ENCODE measurements at regions not wholly inside any gene's neighbourhood (a gene's known extent, or its start where the extent isn't known, plus 50 kb on each side); places are given as distances from the start of the nearest gene placed in this dataset.

DNA sequence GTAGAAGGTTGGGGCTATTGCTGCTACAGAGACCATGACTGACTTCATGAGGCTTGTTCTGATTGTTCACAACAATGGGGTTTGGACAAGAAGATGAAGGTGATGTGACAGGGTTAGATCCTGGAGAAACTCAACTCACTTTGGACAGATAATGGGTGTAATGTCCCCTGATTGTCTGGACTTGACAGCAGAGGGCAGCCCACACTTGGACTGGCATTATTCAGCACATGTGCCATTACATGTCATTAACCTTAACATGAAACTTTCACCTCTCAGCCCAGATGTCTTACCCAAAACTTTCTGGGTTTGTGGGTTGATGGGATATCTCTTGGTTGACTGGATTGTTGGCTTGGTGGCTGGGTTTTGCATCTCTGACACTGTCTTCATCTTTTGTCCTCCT lies 101.5 kb downstream of the MXRA5 start:
- Histone ChIP-seq H2AFZ (ENCODE audit: insufficient read depth, low read length, poor library complexity) (no peak overlapping the region), H4K8ac (ENCODE audit: low read depth, low read length) (no peak overlapping the region), H3K27ac (ENCODE audit: low read depth, low read length) (no peak overlapping the region), H2AK5ac (ENCODE audit: low read length) (no peak overlapping the region), H3K79me2 (ENCODE audit: control insufficient read depth, insufficient read depth, low read length, poor library complexity) (no peaks in the 10 kb centered on the region), H4K91ac (ENCODE audit: low read depth, low read length) (no peak overlapping the region), H3K79me1 (ENCODE audit: low read length) (no peaks in the 10 kb centered on the region), H3K36me3 (ENCODE audit: control insufficient read depth in 1 of 2, insufficient read depth in 2 of 2, low read length in 2 of 2) (no peaks in the 10 kb centered on the region), H3K4me1 (ENCODE audit: control insufficient read depth in 1 of 2, insufficient read depth in 2 of 2, low read length in 2 of 2) (no peaks in the 10 kb centered on the region), H3K4ac (ENCODE audit: low read depth, low read length) (no peak overlapping the region), H2BK120ac (ENCODE audit: insufficient read depth, low read length, poor library complexity) (no peak overlapping the region), H3K4me2 (ENCODE audit: low read length) (no peak overlapping the region), H3K27me3 (ENCODE audit: insufficient read depth, low read length) (no peaks in the 10 kb centered on the region), H3K18ac (ENCODE audit: low read length) (no peak overlapping the region), H2BK12ac (ENCODE audit: low read length) (no peak overlapping the region), H3K23ac (ENCODE audit: low read length) (no peak overlapping the region), H3K9me3 (ENCODE audit: insufficient read depth, low read depth, low read length) (no peaks in the 10 kb centered on the region), H3K9ac (ENCODE audit: low read length) (no peak overlapping the region), H3K4me3 (ENCODE audit: low read depth, low read length) (no peak overlapping the region), H2BK5ac (ENCODE audit: low read depth, low read length, poor library complexity) (no peak overlapping the region), H3K14ac (ENCODE audit: low read length) (no peak overlapping the region), H4K12ac (ENCODE audit: low read depth, low read length) (no peak overlapping the region)
- peak in 1 of 2 donors; percentile 5 for DNase-seq

DNA sequence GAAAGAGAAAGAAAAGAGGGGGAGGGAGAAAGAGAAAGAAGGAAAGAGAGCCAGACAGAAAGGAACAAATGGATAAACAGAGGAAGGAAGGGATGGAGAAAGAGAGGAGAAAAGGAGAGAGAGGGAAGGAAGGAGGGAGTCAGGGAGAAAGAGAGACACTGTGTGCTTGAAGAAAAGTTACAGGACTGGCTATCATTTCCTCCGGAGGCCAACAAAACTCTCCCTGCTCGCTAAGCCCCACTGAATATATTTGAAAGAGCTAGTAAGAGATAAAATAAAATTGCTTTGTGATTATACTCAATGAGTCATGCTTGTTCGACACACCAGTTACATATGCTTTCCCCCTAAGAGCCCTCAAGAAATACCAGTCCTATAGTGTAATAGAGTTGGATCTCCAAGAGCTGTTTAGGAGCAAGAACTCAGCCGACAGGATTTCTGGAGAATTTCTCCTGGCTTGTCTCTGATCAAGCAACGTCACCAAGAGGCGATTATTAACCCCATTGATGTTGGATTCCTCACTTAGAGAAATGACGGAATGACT lies 102.2 kb downstream of the MXRA5 start:
- H3K79me2 ChIP-seq (ENCODE audit: control insufficient read depth, insufficient read depth, low read length, poor library complexity) = no peaks in the 10 kb centered on the region
- no peaks in the 10 kb centered on the region for H3K79me1 ChIP-seq (ENCODE audit: low read length)
- no peaks in the 10 kb centered on the region for H3K4me1 ChIP-seq (ENCODE audit: control insufficient read depth in 1 of 2, insufficient read depth in 2 of 2, low read length in 2 of 2)
- no peak overlapping the region for H2BK12ac ChIP-seq (ENCODE audit: low read length)
- H4K12ac ChIP-seq (ENCODE audit: low read depth, low read length) = no peak overlapping the region
- no peak overlapping the region for H2BK5ac ChIP-seq (ENCODE audit: low read depth, low read length, poor library complexity)
- H3K4ac ChIP-seq (ENCODE audit: low read depth, low read length) = no peak overlapping the region
- no peak overlapping the region for H3K4me3 ChIP-seq (ENCODE audit: low read depth, low read length)
- no peak overlapping the region for H3K9ac ChIP-seq (ENCODE audit: low read length)
- no peak for DNase-seq
- no peak overlapping the region for H3K18ac ChIP-seq (ENCODE audit: low read length)
- H3K27ac ChIP-seq (ENCODE audit: low read depth, low read length) = no peak overlapping the region
- H3K36me3 ChIP-seq (ENCODE audit: control insufficient read depth in 1 of 2, insufficient read depth in 2 of 2, low read length in 2 of 2) = no peaks in the 10 kb centered on the region
- no CpG with 5 or more reads among the region's 7 CpGs for WGBS (ENCODE audit: extremely low coverage, insufficient coverage, insufficient read length)
- H4K8ac ChIP-seq (ENCODE audit: low read depth, low read length) = no peak overlapping the region
- no peak overlapping the region for H2AFZ ChIP-seq (ENCODE audit: insufficient read depth, low read length, poor library complexity)
- H2BK120ac ChIP-seq (ENCODE audit: insufficient read depth, low read length, poor library complexity) = no peak overlapping the region
- H3K14ac ChIP-seq (ENCODE audit: low read length) = no peak overlapping the region
- no peak overlapping the region for H4K91ac ChIP-seq (ENCODE audit: low read depth, low read length)
- no peaks in the 10 kb centered on the region for H3K27me3 ChIP-seq (ENCODE audit: insufficient read depth, low read length)
- no peak overlapping the region for H2AK5ac ChIP-seq (ENCODE audit: low read length)
- H3K23ac ChIP-seq (ENCODE audit: low read length) = no peak overlapping the region
- no peak overlapping the region for H3K4me2 ChIP-seq (ENCODE audit: low read length)
- no peaks in the 10 kb centered on the region for H3K9me3 ChIP-seq (ENCODE audit: insufficient read depth, low read depth, low read length)

DNA sequence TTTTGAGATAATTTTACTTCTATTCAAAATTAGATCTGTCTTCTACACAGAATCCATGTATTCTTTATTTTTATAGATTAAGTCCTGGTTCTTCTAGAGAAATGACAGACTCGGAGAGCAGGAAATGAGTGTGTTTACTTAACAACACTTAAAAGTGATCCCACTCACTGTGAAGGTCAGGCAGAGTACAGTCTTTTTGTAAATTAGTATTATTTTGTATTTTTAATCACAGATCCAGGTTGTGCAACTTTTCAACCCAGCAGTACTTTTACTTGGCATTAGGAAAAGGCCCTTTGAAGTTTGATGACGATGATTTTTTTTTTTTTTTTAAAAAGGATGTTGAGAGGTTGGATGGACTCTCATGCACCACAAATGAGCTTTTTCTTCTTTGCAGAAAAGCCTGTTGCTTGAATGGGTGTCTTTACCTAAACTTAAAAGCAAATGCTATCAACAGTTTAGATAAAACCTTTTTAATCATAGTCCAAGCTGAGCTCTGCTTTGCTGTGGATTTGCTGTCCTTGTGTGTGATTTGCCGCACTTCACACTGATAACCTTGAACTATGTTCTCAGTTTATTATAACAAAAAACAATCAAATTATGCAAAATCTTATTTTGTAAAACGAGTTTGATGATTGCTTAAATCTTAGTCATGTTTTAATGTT lies 114.1 kb downstream of the MXRA5 start:
- H4K8ac ChIP-seq (ENCODE audit: low read depth, low read length) = no peak overlapping the region

DNA sequence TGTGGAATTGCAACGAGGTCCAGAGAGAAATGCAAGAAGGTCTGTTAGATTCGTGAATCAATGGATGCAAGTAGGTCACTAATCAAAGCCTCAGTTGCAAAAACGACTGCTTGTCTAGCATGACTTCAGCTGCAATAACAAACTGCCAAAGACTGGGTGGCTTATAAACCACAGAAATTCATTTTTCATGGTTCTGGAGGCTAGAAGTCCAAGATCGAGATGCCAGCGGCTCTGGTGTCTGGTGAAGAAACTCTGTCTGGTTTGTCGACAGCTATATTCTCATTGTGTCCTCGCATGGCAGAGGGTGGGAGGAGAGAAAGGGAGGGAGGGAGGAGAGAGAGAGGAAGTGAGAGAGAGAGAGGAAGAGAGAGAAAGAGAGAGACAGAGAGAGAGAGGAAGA lies 114.7 kb downstream of the MXRA5 start:
- Histone ChIP-seq H3K14ac (ENCODE audit: low read length) (no peak overlapping the region), H3K23ac (ENCODE audit: low read length) (no peak overlapping the region), H3K4ac (ENCODE audit: low read depth, low read length) (no peak overlapping the region), H2AFZ (ENCODE audit: insufficient read depth, low read length, poor library complexity) (no peak overlapping the region), H3K36me3 (ENCODE audit: control insufficient read depth in 1 of 2, insufficient read depth in 2 of 2, low read length in 2 of 2) (no peaks in the 10 kb centered on the region), H3K4me2 (ENCODE audit: low read length) (no peak overlapping the region), H3K18ac (ENCODE audit: low read length) (no peak overlapping the region), H2BK12ac (ENCODE audit: low read length) (no peak overlapping the region), H3K27me3 (ENCODE audit: insufficient read depth, low read length) (no peaks in the 10 kb centered on the region), H3K9me3 (ENCODE audit: insufficient read depth, low read depth, low read length) (no peaks in the 10 kb centered on the region), H2AK5ac (ENCODE audit: low read length) (no peak overlapping the region), H3K27ac (ENCODE audit: low read depth, low read length) (no peak overlapping the region), H4K8ac (ENCODE audit: low read depth, low read length) (no peak overlapping the region), H3K4me1 (ENCODE audit: control insufficient read depth in 1 of 2, insufficient read depth in 2 of 2, low read length in 2 of 2) (no peaks in the 10 kb centered on the region), H2BK120ac (ENCODE audit: insufficient read depth, low read length, poor library complexity) (no peak overlapping the region), H3K9ac (ENCODE audit: low read length) (no peak overlapping the region), H4K91ac (ENCODE audit: low read depth, low read length) (no peak overlapping the region), H3K79me1 (ENCODE audit: low read length) (no peaks in the 10 kb centered on the region), H2BK5ac (ENCODE audit: low read depth, low read length, poor library complexity) (no peak overlapping the region), H3K4me3 (ENCODE audit: low read depth, low read length) (no peak overlapping the region), H3K79me2 (ENCODE audit: control insufficient read depth, insufficient read depth, low read length, poor library complexity) (no peaks in the 10 kb centered on the region), H4K12ac (ENCODE audit: low read depth, low read length) (no peak overlapping the region)
- WGBS (ENCODE audit: extremely low coverage, insufficient coverage, insufficient read length) = no CpG with 5 or more reads among the region's 7 CpGs
- no peak for DNase-seq

More for the DNA sequence above, 114.1 kb downstream of the MXRA5 start:
- Histone ChIP-seq H3K27me3 (ENCODE audit: insufficient read depth, low read length) (no peaks in the 10 kb centered on the region), H3K4me2 (ENCODE audit: low read length) (no peak overlapping the region), H3K79me2 (ENCODE audit: control insufficient read depth, insufficient read depth, low read length, poor library complexity) (no peaks in the 10 kb centered on the region), H2BK5ac (ENCODE audit: low read depth, low read length, poor library complexity) (no peak overlapping the region), H3K4ac (ENCODE audit: low read depth, low read length) (no peak overlapping the region), H3K9me3 (ENCODE audit: insufficient read depth, low read depth, low read length) (no peaks in the 10 kb centered on the region), H3K36me3 (ENCODE audit: control insufficient read depth in 1 of 2, insufficient read depth in 2 of 2, low read length in 2 of 2) (no peaks in the 10 kb centered on the region), H4K91ac (ENCODE audit: low read depth, low read length) (no peak overlapping the region), H2BK12ac (ENCODE audit: low read length) (no peak overlapping the region), H2AFZ (ENCODE audit: insufficient read depth, low read length, poor library complexity) (no peak overlapping the region), H3K27ac (ENCODE audit: low read depth, low read length) (no peak overlapping the region), H2BK120ac (ENCODE audit: insufficient read depth, low read length, poor library complexity) (no peak overlapping the region), H3K23ac (ENCODE audit: low read length) (no peak overlapping the region), H2AK5ac (ENCODE audit: low read length) (no peak overlapping the region), H3K4me3 (ENCODE audit: low read depth, low read length) (no peak overlapping the region), H3K4me1 (ENCODE audit: control insufficient read depth in 1 of 2, insufficient read depth in 2 of 2, low read length in 2 of 2) (no peaks in the 10 kb centered on the region), H3K9ac (ENCODE audit: low read length) (no peak overlapping the region), H3K14ac (ENCODE audit: low read length) (no peak overlapping the region), H4K12ac (ENCODE audit: low read depth, low read length) (no peak overlapping the region), H3K79me1 (ENCODE audit: low read length) (no peaks in the 10 kb centered on the region), H3K18ac (ENCODE audit: low read length) (no peak overlapping the region)
- no CpG with 5 or more reads among the region's 4 CpGs for WGBS (ENCODE audit: extremely low coverage, insufficient coverage, insufficient read length)
- no peak for DNase-seq

Measured in trophoblast cell (in vitro differentiated cells and primary cell).